ENCODE measurements at regions not wholly inside any gene's neighbourhood (a gene's known extent, or its start where the extent isn't known, plus 50 kb on each side); places are given as distances from the start of the nearest gene placed in this dataset.
"Not testable (repeated sequence)": the region's sequence is repeated elsewhere in the genome, so short reads cannot be mapped to it uniquely, and the experiment has no call there.

DNA sequence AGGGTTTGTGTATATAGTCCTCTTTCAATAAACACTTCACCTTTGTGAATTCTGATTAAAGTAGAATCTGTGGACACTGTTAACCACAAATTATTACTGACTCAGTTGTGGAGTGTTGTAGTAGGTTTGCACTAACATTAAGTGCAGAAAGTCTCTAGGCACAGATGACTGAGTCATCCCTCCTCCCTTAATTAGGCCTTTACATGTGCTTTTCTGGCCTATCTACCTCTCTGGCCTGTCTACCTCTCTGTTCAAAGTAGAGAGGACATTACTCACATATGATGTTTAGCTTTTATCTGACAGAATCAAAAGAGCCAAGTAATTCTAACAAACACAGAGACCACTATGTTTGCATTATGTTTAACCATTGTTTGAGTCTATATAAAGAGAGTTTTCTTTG, 783.0 kb downstream of the TENT5A start:
- Mint-ChIP-seq H3K36me3 (ENCODE audit: insufficient read depth) (no peaks in the 10 kb centered on the region), H3K9me3 (peaks cover 4% of the 10 kb centered on the region)
- no peak for ATAC-seq (replicated peaks; ENCODE audit: extremely low read depth, poor library complexity, severe bottlenecking)

DNA sequence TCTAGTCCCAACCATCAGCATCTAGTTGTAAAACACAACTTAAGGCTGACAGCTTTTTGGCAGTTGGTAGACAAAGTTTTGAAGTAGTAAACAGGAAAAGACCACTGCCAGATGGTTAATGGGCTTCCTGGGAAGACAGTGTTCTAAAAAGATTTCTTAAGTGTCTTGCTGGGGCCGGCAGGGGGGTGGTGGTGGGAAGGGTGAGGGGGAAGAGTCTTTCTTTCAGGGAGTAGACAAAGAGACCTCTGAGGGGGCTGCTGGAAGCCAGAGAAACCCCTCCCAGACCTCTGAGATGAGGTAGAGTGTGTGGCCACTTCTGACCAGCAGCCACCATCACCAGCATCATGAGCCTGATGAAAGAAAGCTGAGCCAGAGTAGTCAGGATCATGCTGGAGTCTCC, 784.9 kb downstream of the TENT5A start:
- no peak for ATAC-seq (replicated peaks; ENCODE audit: extremely low read depth, poor library complexity, severe bottlenecking)
- Mint-ChIP-seq H3K36me3 (ENCODE audit: insufficient read depth) (no peaks in the 10 kb centered on the region), H3K4me1 (no peaks in the 10 kb centered on the region), H3K4me3 (no peak overlapping the region), H3K27ac (ENCODE audit: low read depth) (no peak overlapping the region), H3K9me3 (peaks cover 4% of the 10 kb centered on the region), H3K27me3 (no peaks in the 10 kb centered on the region)
- no peak for DNase-seq (ENCODE audit: low spot score in 2 of 2)

More for the DNA sequence above, 783.0 kb downstream of the TENT5A start:
- Mint-ChIP-seq H3K4me1 (no peaks in the 10 kb centered on the region), H3K27ac (ENCODE audit: low read depth) (no peak overlapping the region), H3K27me3 (no peaks in the 10 kb centered on the region), H3K4me3 (no peak overlapping the region)
- DNase-seq (ENCODE audit: low spot score in 2 of 2) = no peak

DNA sequence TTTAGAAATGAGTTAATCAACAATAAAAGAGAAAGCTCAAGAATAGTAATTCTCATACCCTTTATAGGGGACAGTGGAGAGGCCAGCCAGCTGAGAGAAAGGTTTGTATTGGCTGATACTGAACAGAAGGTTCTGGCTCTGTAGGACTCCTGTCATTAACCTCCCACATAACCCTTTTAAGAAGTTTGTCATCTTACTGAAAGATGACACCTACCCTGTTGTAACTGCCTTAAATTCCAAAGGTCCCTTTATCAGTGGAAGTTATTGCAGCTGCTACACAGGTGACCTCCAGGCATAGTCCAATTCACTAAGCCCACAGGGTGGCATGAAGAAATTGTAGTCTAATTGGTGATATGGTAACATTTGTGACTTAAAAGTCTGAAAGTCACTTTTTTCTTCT, 790.1 kb downstream of the TENT5A start:
- H3K27me3 Mint-ChIP-seq = no peaks in the 10 kb centered on the region
- ATAC-seq (replicated peaks; ENCODE audit: extremely low read depth, poor library complexity, severe bottlenecking) (no peak), DNase-seq (ENCODE audit: low spot score in 2 of 2) (no peak)
- no peak overlapping the region for H3K4me3 Mint-ChIP-seq
- no peak overlapping the region for H3K27ac Mint-ChIP-seq (ENCODE audit: low read depth)
- H3K4me1 Mint-ChIP-seq = no peaks in the 10 kb centered on the region
- H3K36me3 Mint-ChIP-seq (ENCODE audit: insufficient read depth) = no peaks in the 10 kb centered on the region
- H3K9me3 Mint-ChIP-seq = no peaks in the 10 kb centered on the region

DNA sequence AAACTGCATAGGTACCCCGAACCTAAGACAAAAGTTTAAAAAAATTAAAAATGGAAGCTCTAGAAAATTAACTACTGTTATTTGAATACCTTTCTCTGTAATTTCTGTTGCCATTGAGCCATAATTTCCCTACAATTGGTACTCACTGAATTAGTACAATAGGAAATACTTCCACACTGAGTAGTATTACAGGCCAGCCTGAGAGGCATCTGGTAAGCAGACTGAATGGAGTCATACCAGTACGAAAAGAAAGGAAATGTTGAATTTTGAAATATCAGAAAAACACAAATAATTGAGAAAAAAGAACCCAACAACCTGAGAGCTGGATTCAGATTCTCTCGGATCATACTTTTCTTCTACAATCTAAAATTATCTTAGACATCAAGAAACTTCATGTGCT, 791.3 kb downstream of the TENT5A start:
- no peaks in the 10 kb centered on the region for H3K36me3 Mint-ChIP-seq (ENCODE audit: insufficient read depth)
- H3K27ac Mint-ChIP-seq (ENCODE audit: low read depth) = no peak overlapping the region
- H3K4me1 Mint-ChIP-seq = no peaks in the 10 kb centered on the region
- H3K9me3 Mint-ChIP-seq = no peaks in the 10 kb centered on the region
- H3K4me3 Mint-ChIP-seq = no peak overlapping the region
- DNase-seq (ENCODE audit: low spot score in 2 of 2) = no peak
- ATAC-seq (replicated peaks; ENCODE audit: extremely low read depth, poor library complexity, severe bottlenecking) = no peak
- H3K27me3 Mint-ChIP-seq = no peaks in the 10 kb centered on the region

DNA sequence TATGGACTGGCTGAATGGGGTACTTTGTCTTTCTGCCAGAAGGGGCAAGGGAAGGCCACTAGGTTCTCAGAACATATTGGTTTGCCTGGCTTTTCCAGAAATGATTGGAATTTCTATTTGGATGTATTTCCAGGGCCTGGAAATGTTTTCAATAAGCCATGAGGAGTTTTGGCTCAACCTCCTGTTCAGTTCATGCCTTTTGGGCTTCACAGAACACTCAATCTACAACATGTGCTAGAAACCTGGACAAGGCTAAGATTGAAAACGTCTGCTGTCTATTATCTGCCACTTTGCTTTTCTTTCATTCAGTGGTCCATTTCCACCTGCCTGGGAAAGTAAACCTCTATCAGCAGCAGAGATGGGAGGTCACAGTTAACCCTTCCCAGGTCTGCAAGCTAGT, 793.4 kb downstream of the TENT5A start:
- no peak for DNase-seq (ENCODE audit: low spot score in 2 of 2)
- Mint-ChIP-seq H3K27me3 (no peaks in the 10 kb centered on the region), H3K36me3 (ENCODE audit: insufficient read depth) (no peaks in the 10 kb centered on the region), H3K9me3 (peaks cover 7% of the 10 kb centered on the region), H3K27ac (ENCODE audit: low read depth) (no peak overlapping the region), H3K4me1 (no peaks in the 10 kb centered on the region), H3K4me3 (no peak overlapping the region)
- no peak for ATAC-seq (replicated peaks; ENCODE audit: extremely low read depth, poor library complexity, severe bottlenecking)

DNA sequence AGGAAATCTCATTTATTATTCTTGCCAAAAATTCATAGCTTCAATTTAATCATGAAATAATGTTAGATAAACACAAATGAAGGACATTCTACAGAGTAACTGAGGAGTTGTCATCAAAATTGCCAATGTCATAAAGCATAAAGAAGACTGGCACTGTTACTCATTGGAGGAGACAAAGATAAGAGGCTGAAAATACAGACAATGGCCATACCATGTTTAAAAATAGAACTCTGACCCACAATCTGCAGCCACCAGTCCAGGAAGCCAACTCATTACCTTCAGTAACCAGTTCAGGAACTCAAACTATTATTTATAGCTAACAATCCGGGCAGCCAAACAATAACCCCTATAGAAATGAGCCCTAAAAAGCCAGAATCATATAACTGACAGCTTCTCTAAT, 795.6 kb downstream of the TENT5A start:
- no peak overlapping the region for H3K4me3 Mint-ChIP-seq
- H3K9me3 Mint-ChIP-seq = peaks cover 20% of the 10 kb centered on the region
- no peak overlapping the region for H3K27ac Mint-ChIP-seq (ENCODE audit: low read depth)
- H3K27me3 Mint-ChIP-seq = no peaks in the 10 kb centered on the region
- no peak for DNase-seq (ENCODE audit: low spot score in 2 of 2)
- no peaks in the 10 kb centered on the region for H3K36me3 Mint-ChIP-seq (ENCODE audit: insufficient read depth)
- no peak for ATAC-seq (replicated peaks; ENCODE audit: extremely low read depth, poor library complexity, severe bottlenecking)
- no peaks in the 10 kb centered on the region for H3K4me1 Mint-ChIP-seq

DNA sequence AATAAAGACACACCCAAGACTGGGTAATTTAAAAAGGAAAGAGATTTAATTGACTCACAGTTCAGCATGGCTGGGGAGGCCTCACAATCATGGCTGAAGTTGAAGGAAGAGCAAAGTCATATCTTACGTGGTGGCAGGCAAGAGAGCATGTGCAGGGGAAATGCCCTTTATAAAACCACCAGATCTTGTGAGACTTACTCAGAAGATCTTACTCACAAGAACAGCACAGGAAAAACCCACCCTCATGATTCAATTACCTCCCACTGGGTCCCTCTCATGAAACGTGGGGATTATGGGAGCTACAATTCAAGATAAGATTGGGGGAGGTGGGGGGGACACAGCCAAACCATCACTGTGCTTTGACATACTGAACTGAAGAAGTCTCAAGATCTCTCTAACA, 800.0 kb downstream of the TENT5A start:
- not testable (repeated sequence) for H3K36me3 Mint-ChIP-seq (ENCODE audit: insufficient read depth); H3K27ac Mint-ChIP-seq (ENCODE audit: low read depth); DNase-seq (ENCODE audit: low spot score in 2 of 2); H3K27me3 Mint-ChIP-seq; H3K4me3 Mint-ChIP-seq; ATAC-seq (replicated peaks; ENCODE audit: extremely low read depth, poor library complexity, severe bottlenecking); H3K4me1 Mint-ChIP-seq
- peaks cover 26% of the 10 kb centered on the region for H3K9me3 Mint-ChIP-seq

DNA sequence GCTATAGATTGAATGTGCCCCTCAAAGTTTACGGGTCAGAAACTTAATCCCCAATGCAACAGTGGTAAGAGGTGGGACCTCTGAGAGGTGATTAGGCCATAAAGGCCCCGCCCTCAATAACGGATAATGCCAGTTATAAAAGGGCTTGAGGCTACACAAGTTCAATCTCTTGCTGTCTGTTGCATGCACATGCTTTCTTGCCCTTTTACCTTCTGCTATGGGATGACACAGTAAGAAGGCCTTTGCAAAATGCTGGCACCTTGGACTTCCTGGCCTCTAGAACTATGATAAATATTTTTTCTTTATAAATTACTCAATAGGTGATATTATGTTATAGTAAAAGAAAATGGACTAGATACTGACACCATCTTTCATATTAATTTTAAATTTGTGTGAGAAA, 806.1 kb downstream of the TENT5A start:
- Mint-ChIP-seq H3K27ac (ENCODE audit: low read depth) (no peak overlapping the region), H3K9me3 (peaks cover 6% of the 10 kb centered on the region), H3K4me3 (no peak overlapping the region), H3K36me3 (ENCODE audit: insufficient read depth) (no peaks in the 10 kb centered on the region), H3K27me3 (no peaks in the 10 kb centered on the region), H3K4me1 (no peaks in the 10 kb centered on the region)
- DNase-seq (ENCODE audit: low spot score in 2 of 2) (no peak), ATAC-seq (replicated peaks; ENCODE audit: extremely low read depth, poor library complexity, severe bottlenecking) (no peak)

DNA sequence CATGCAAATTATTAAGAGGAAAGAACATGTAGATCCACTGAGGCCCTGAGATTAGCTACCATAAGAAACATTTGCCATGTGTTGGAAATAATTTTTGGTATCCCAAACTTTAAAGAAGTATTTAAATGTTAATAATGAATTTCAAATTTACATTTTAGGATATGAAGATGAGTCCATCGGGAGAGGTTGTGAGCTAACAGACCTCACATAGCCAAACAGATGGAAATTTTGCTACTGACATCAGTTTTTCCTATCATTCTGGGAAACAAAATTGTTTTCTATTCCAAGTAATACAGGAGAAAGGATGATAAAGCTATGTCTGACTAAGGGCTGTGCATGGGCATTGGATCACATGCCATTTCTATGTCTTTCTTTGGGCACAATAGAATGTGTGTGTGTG, 809.6 kb downstream of the TENT5A start:
- ATAC-seq (replicated peaks; ENCODE audit: extremely low read depth, poor library complexity, severe bottlenecking) (no peak), DNase-seq (ENCODE audit: low spot score in 2 of 2) (no peak)
- Mint-ChIP-seq H3K4me1 (no peaks in the 10 kb centered on the region), H3K27ac (ENCODE audit: low read depth) (no peak overlapping the region), H3K9me3 (peaks cover 9% of the 10 kb centered on the region), H3K4me3 (no peak overlapping the region), H3K36me3 (ENCODE audit: insufficient read depth) (no peaks in the 10 kb centered on the region), H3K27me3 (no peaks in the 10 kb centered on the region)

DNA sequence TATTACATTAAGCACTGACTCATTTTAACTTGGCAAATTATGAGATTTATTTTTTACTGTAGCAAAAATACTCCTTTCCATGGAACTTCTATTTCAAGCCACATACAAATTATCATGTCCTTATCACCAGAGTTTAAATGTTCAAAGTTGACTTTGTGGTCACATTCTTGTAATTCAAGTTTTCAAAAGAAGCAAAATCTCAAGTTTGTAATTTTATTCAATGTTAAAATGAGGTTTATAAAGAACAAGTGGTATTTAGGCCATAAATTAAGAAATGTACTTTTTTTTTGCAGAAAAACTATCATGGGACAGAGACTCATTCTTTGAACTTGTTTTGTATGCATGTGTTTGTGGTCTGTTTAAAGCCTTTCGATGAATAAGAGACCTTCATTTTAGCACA, 811.5 kb downstream of the TENT5A start:
- Mint-ChIP-seq H3K9me3 (peaks cover 12% of the 10 kb centered on the region), H3K36me3 (ENCODE audit: insufficient read depth) (no peaks in the 10 kb centered on the region), H3K4me3 (no peak overlapping the region), H3K27me3 (no peaks in the 10 kb centered on the region), H3K27ac (ENCODE audit: low read depth) (no peak overlapping the region), H3K4me1 (no peaks in the 10 kb centered on the region)
- no peak for DNase-seq (ENCODE audit: low spot score in 2 of 2)
- no peak for ATAC-seq (replicated peaks; ENCODE audit: extremely low read depth, poor library complexity, severe bottlenecking)

DNA sequence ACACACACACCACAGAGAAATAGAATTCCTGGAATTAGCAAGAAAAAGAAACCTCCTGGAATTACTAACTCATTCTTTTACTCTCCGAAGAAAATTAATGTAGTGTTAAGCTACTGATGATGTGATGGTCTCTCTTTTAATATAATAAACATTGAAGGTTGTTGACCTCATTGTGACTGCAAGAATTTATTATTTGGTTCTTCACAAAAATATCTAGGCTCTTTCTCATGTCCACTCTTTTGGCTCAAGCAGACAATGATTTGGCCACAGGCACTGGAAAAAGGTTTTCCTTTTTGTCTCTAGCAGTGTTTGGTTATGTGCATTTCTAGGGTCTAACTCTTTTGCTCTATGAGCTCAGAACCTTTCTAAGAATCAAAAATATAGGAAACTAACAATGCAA, 811.9 kb downstream of the TENT5A start:
- Mint-ChIP-seq H3K9me3 (peaks cover 12% of the 10 kb centered on the region), H3K36me3 (ENCODE audit: insufficient read depth) (peaks cover under 1% of the 10 kb centered on the region), H3K27me3 (no peaks in the 10 kb centered on the region), H3K4me1 (no peaks in the 10 kb centered on the region), H3K27ac (ENCODE audit: low read depth) (no peak overlapping the region), H3K4me3 (no peak overlapping the region)
- DNase-seq (ENCODE audit: low spot score in 2 of 2) (no peak), ATAC-seq (replicated peaks; ENCODE audit: extremely low read depth, poor library complexity, severe bottlenecking) (no peak)

DNA sequence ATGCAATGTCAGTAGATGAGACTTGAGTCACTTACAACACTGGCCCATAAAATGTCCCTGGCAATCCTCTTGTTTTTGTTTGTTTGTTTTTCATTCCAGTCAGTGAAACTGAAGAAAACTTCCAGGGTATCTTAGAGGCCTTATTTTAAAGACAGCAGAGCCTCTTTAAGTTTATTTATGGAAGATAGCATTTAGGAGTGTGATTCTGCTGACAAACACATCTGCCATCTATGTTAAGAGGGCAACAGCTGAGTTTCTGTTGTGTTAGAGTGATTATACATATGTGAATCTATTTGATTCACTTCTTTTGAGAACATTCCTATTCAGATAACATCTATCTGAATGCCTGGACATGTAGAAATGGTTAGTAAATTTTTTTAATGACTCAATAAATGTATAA, 812.6 kb downstream of the TENT5A start:
- Mint-ChIP-seq H3K27me3 (no peaks in the 10 kb centered on the region), H3K27ac (ENCODE audit: low read depth) (no peak overlapping the region), H3K9me3 (peaks cover 12% of the 10 kb centered on the region), H3K36me3 (ENCODE audit: insufficient read depth) (peaks cover 2% of the 10 kb centered on the region), H3K4me3 (no peak overlapping the region), H3K4me1 (no peaks in the 10 kb centered on the region)
- DNase-seq (ENCODE audit: low spot score in 2 of 2) (no peak), ATAC-seq (replicated peaks; ENCODE audit: extremely low read depth, poor library complexity, severe bottlenecking) (no peak)

DNA sequence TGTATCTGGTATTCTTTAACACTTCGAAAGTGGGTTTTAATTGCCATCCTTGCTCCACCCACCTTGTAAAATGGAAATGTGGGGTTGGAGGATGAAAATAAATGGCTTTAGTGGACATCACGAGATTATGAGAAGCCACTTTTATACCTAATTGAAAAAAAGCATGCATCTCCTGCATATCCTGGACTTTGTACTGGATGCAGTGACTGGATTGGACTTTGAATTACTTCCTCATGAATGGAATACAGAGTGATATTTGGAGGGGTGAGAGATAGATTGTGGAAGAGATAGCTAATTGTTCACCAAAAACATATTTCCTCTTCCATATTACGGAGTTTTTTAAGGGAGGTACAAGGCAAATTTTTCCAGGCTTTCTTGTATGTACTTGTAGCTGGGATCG, 813.0 kb downstream of the TENT5A start:
- Mint-ChIP-seq H3K27ac (ENCODE audit: low read depth) (no peak overlapping the region), H3K4me1 (no peaks in the 10 kb centered on the region)

DNA sequence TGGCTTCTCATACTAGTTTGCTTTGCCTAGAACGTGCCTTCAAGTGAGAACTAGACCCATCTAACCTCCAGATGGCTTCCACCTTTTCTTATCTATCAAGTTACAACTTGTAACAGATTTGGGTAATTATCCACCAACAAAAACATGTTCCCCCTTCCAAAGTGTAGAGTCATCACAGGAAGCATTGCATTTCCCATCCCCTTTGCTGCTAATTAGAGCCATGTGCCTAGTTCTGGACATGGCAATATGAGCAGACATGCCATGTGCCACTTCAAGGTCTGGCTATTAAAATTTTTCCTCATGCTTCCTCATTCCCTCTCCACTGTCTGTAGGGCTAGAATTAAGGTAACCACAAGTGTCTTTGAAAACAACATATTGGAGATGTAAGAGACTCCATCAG, 814.4 kb downstream of the TENT5A start:
- ATAC-seq (replicated peaks; ENCODE audit: extremely low read depth, poor library complexity, severe bottlenecking) = no peak
- Mint-ChIP-seq H3K4me3 (no peak overlapping the region), H3K27ac (ENCODE audit: low read depth) (no peak overlapping the region), H3K4me1 (no peaks in the 10 kb centered on the region), H3K27me3 (no peaks in the 10 kb centered on the region), H3K36me3 (ENCODE audit: insufficient read depth) (peaks cover 2% of the 10 kb centered on the region), H3K9me3 (peaks cover 20% of the 10 kb centered on the region)
- DNase-seq (ENCODE audit: low spot score in 2 of 2) = no peak

More for the DNA sequence above, 813.0 kb downstream of the TENT5A start:
- DNase-seq (ENCODE audit: low spot score in 2 of 2) (no peak), ATAC-seq (replicated peaks; ENCODE audit: extremely low read depth, poor library complexity, severe bottlenecking) (no peak)
- Mint-ChIP-seq H3K27me3 (no peaks in the 10 kb centered on the region), H3K36me3 (ENCODE audit: insufficient read depth) (peaks cover 2% of the 10 kb centered on the region), H3K4me3 (no peak overlapping the region), H3K9me3 (peaks cover 17% of the 10 kb centered on the region)

Measured in central memory CD8-positive, alpha-beta T cell (primary cell).